PC-3 (cell line): ENCODE measurements at regions not wholly inside any gene's neighbourhood (a gene's known extent, or its start where the extent isn't known, plus 50 kb on each side); places are given as distances from the start of the nearest gene placed in this dataset.

ENCODE experiments used
- ATAC-seq: fragments of 200-7000 bp; cut with Tn5 transposase; 2 replicates; pipeline ENCODE4 v1.9.1; 2020; ENCODE audit warnings: mild to moderate bottlenecking, moderate library complexity
- BruUV-seq: library from RNA; stranded (reverse); fragments of 400-500 nt; replicated peaks from 2 replicates; lab custom pipeline; 2021; lab: Mats Ljungman, UMichigan
- CTCF ChIA-PET: fragments of 300-600 bp; sonication (Branson Sonifier 250); formaldehyde crosslinking; loops from one replicate; lab custom pipeline; 2022; ENCODE audit warnings: antibody characterized with exemption; lab: Charles Lee
- POLR2A ChIA-PET: fragments of 300-600 bp; sonication (Branson Sonifier 250); formaldehyde crosslinking; loops from one replicate; lab custom pipeline; 2022; ENCODE audit warnings: antibody characterized with exemption; ENCODE audit not compliant: unreplicated experiment; lab: Charles Lee
- DNase-seq: peaks from one replicate; pipeline ENCODE4 v3.0.0-alpha.2; 2015
- H2AFZ ChIP-seq: fragments of 300-600 bp; sonication (generic); 2 replicates; pipeline ENCODE4 v1.6.0; 2016; ENCODE audit warnings: antibody characterized with exemption, low read length
- H3F3A ChIP-seq: fragments of 300-600 bp; sonication (generic); one replicate; pipeline ENCODE4 v1.6.0; 2017; ENCODE audit warnings: antibody characterized with exemption, low read length, control low read depth, mild to moderate bottlenecking; ENCODE audit not compliant: unreplicated experiment
- H3K27ac ChIP-seq: fragments of 300-600 bp; sonication (generic); 2 replicates; pipeline ENCODE4 v1.5.1; 2016; ENCODE audit warnings: mild to moderate bottlenecking, low read length
- H3K27me3 ChIP-seq: fragments of 300-600 bp; sonication (generic); 2 replicates; pipeline ENCODE4 v1.6.1; 2016; ENCODE audit warnings: low read length, mixed read lengths
- H3K36me3 ChIP-seq: fragments of 300-600 bp; sonication (generic); 2 replicates; pipeline ENCODE4 v1.6.1; 2016; ENCODE audit warnings: low read depth, mixed run types, low read length, mixed read lengths
- H3K4me1 ChIP-seq: fragments of 300-600 bp; sonication (generic); 2 replicates; pipeline ENCODE4 v1.5.1; 2016; ENCODE audit warnings: low read length; ENCODE audit not compliant: insufficient read depth
- H3K4me2 ChIP-seq: fragments of 300-600 bp; sonication (generic); 2 replicates; pipeline ENCODE4 v1.6.0; 2016; ENCODE audit warnings: low read length
- H3K4me3 ChIP-seq: fragments of 300-600 bp; sonication (generic); 2 replicates; pipeline ENCODE4 v1.5.1; 2016; ENCODE audit warnings: mild to moderate bottlenecking, low read length, mixed read lengths
- H3K79me2 ChIP-seq: fragments of 300-600 bp; sonication (generic); 2 replicates; pipeline ENCODE4 v1.6.1; 2017; ENCODE audit warnings: low read length, mixed read lengths
- H3K9ac ChIP-seq: fragments of 300-600 bp; sonication (generic); 2 replicates; pipeline ENCODE4 v1.6.0; 2016; ENCODE audit warnings: mild to moderate bottlenecking, low read length
- H3K9me2 ChIP-seq: fragments of 300-600 bp; sonication (generic); replicated peaks from 2 replicates; pipeline ENCODE4 v1.6.1; 2016; ENCODE audit warnings: mixed run types, low read length, mixed read lengths
- H3K9me3 ChIP-seq: fragments of 300-600 bp; sonication (generic); 2 replicates; pipeline ENCODE4 v1.6.1; 2016; ENCODE audit warnings: low read length, mixed read lengths
- H4K20me1 ChIP-seq: fragments of 300-600 bp; sonication (generic); 2 replicates; pipeline ENCODE4 v1.6.1; 2016; ENCODE audit warnings: low read length, mixed read lengths
- EZH2 ChIP-seq: fragments of 300-600 bp; sonication (generic); IDR thresholded peaks from one replicate; pipeline ENCODE4 v1.6.1; 2017; ENCODE audit warnings: antibody characterized with exemption, mild to moderate bottlenecking, low read length; ENCODE audit not compliant: unreplicated experiment
- EZH2phosphoT487 ChIP-seq: fragments of 300-600 bp; sonication (generic); IDR thresholded peaks from 2 replicates; pipeline ENCODE4 v1.6.1; 2018; ENCODE audit warnings: mild to moderate bottlenecking, antibody characterized with exemption, low read length, borderline replicate concordance
- intact Hi-C: fragments of 100-400 bp; cut with micrococcal nuclease; formaldehyde crosslinking; loops from 2 replicates; pipeline ENCODE4 v1.9.0; 2023
- TF ChIP-seq, protein P1 (sequence below): fragments of 300-600 bp; sonication (generic); conservative IDR thresholded peaks from 2 replicates; pipeline ENCODE4 v1.5.1; 2017; ENCODE audit warnings: antibody characterized with exemption, low read depth, mild to moderate bottlenecking, low read length

DNA sequence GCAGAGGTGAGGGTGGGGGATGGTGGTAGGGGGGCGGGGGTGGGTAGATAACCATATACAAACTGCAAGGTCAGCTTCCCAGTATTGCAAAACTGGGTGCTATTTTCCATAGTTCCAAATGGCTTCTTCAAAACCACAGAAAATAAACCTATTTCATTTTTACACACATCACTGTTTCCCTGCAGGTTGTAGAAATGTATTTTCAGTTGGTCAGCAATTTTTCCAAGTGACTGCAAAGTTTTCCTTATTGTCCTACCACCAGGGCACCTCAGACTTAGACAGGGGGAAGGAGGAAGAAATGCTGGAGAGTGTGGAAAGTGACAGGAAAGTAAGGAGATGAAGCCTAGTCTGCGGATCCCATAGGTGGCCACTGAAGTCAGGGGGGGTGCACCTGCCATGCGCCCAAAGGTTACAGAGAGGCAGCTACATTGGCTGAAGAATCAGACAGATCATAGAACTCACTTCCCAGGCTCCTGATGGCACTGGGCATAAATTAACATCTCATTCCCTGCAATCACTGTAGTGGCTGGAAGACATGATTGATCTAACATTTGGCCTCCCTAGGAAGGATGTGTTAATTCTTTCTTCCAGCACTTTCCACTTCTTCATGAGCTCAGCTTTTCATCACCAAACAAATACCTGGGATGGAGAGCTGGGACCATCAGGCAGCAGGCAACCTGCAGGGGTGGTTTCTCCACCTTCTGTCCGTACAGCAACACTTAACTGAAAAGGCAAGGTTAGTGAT lies 402.0 kb downstream of the HNRNPD start:
- POLR2A ChIA-PET = no interaction called here
- BruUV-seq = no TSS peak
- Histone ChIP-seq H3K9me3 (no peaks in the 10 kb centered on the region), H3K27ac (no peak overlapping the region), H3K9me2 (no peaks in the 10 kb centered on the region), H3F3A (no peaks in the 10 kb centered on the region), H4K20me1 (no peaks in the 10 kb centered on the region), H3K27me3 (no peaks in the 10 kb centered on the region; the same call in 1 of the 2 replicates), H3K9ac (no peak overlapping the region), H3K4me1 (no peaks in the 10 kb centered on the region), H3K79me2 (no peaks in the 10 kb centered on the region), H3K4me2 (no peak overlapping the region), H3K36me3 (no peaks in the 10 kb centered on the region), H2AFZ (no peak overlapping the region), H3K4me3 (no peak overlapping the region)
- no peak for DNase-seq
- intact Hi-C loops = no loop called here
- CTCF ChIA-PET = no interaction called here
- TF ChIP-seq EZH2 (no peak), EZH2phosphoT487 (no peak)
- TF ChIP-seq, protein P1, sequence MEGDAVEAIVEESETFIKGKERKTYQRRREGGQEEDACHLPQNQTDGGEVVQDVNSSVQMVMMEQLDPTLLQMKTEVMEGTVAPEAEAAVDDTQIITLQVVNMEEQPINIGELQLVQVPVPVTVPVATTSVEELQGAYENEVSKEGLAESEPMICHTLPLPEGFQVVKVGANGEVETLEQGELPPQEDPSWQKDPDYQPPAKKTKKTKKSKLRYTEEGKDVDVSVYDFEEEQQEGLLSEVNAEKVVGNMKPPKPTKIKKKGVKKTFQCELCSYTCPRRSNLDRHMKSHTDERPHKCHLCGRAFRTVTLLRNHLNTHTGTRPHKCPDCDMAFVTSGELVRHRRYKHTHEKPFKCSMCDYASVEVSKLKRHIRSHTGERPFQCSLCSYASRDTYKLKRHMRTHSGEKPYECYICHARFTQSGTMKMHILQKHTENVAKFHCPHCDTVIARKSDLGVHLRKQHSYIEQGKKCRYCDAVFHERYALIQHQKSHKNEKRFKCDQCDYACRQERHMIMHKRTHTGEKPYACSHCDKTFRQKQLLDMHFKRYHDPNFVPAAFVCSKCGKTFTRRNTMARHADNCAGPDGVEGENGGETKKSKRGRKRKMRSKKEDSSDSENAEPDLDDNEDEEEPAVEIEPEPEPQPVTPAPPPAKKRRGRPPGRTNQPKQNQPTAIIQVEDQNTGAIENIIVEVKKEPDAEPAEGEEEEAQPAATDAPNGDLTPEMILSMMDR = no peak
- ATAC-seq = no peak

DNA sequence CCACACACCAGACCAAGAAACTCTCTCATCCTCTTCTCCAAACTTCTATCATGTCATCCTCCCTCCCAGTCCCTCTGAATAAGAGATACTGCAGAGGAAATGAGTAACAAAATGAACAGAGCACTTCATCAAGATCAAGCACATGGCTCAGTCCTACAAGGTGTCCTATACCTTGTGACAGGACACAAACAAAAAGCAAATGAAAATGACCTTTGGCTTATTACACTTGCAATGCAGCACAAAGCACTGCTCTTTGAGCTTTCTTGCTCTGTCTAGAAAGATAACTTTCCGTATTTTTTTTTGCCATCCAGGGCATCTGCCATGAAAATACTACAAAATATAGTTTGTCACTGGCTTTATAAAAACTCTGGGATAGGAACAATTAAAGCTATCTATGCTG lies 402.7 kb downstream of the HNRNPD start:
- no peak overlapping the region for H3K9ac ChIP-seq
- H3K27ac ChIP-seq = no peak overlapping the region
- H4K20me1 ChIP-seq = no peaks in the 10 kb centered on the region
- H3K4me1 ChIP-seq = no peaks in the 10 kb centered on the region
- intact Hi-C loops = no loop called here
- H3K9me3 ChIP-seq = no peaks in the 10 kb centered on the region
- H3K4me3 ChIP-seq = no peak overlapping the region
- POLR2A ChIA-PET = no interaction called here
- no peak overlapping the region for H3K4me2 ChIP-seq
- no peaks in the 10 kb centered on the region for H3K79me2 ChIP-seq
- DNase-seq (no peak), ATAC-seq (no peak)
- no peaks in the 10 kb centered on the region for H3F3A ChIP-seq
- no peaks in the 10 kb centered on the region; the same call in 1 of the 2 replicates for H3K27me3 ChIP-seq
- TF ChIP-seq, protein P1 = no peak
- TF ChIP-seq EZH2phosphoT487 (no peak), EZH2 (no peak)
- no peaks in the 10 kb centered on the region for H3K36me3 ChIP-seq
- CTCF ChIA-PET = no interaction called here
- H3K9me2 ChIP-seq = no peaks in the 10 kb centered on the region
- no TSS peak for BruUV-seq
- no peak overlapping the region for H2AFZ ChIP-seq

DNA sequence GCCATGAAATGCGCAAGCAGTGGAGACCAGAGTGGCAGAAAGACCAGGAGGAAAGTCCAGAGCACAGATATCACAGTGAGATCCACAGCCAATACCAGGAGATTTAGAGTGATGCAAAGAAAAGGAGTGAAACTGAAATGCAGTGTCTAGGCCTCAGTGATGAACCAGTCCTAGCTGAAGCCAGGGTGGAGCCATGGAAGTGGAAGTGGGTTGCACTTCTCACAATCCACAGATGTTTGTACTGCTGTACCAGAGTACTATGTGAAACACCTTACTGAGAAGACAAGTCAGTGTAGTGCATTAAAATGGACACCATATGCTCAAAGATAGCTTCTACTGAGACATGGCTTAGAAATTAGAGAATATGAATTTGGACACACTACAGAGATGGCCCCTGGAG lies 403.3 kb downstream of the HNRNPD start:
- ATAC-seq (no peak), DNase-seq (no peak)
- Histone ChIP-seq H3K27ac (no peak overlapping the region), H3K9ac (no peak overlapping the region), H3K36me3 (no peaks in the 10 kb centered on the region), H3K27me3 (no peaks in the 10 kb centered on the region; the same call in 1 of the 2 replicates), H3K4me2 (no peak overlapping the region), H3K4me1 (no peaks in the 10 kb centered on the region), H3K79me2 (no peaks in the 10 kb centered on the region), H3K4me3 (no peak overlapping the region), H3K9me2 (no peaks in the 10 kb centered on the region), H2AFZ (no peak overlapping the region), H4K20me1 (no peaks in the 10 kb centered on the region), H3F3A (no peaks in the 10 kb centered on the region), H3K9me3 (no peaks in the 10 kb centered on the region)
- no TSS peak for BruUV-seq
- CTCF ChIA-PET = no interaction called here
- no peak for TF ChIP-seq EZH2
- TF ChIP-seq, protein P1 = no peak
- no peak for TF ChIP-seq EZH2phosphoT487
- POLR2A ChIA-PET = no interaction called here
- intact Hi-C loops = no loop called here
